DND-41 (cell line): ENCODE measurements at regions not wholly inside any gene's neighbourhood (a gene's known extent, or its start where the extent isn't known, plus 50 kb on each side); places are given as distances from the start of the nearest gene placed in this dataset.

Experiments
- ATAC-seq: fragments of 200-7000 bp; cut with Tn5 transposase; 3 replicates; pipeline ENCODE4 v1.9.1; 2021; ENCODE audit warnings: low read depth; ENCODE audit not compliant: insufficient read depth
- DNase-seq: peaks from one replicate; pipeline ENCODE4 v3.0.0-alpha.2; 2020
- H2AFZ ChIP-seq: 2 replicates; pipeline ENCODE4 v1.6.0; 2012; ENCODE audit warnings: low read depth, low read length
- H3K27ac ChIP-seq: 2 replicates; pipeline ENCODE4 v1.5.1; 2012; ENCODE audit warnings: low read length, inconsistent platforms
- H3K27me3 ChIP-seq: fragments of 200-600 bp; sonication (generic); 2 replicates; pipeline ENCODE4 v1.6.0; 2012; ENCODE audit warnings: low read length, mild to moderate bottlenecking, inconsistent platforms; ENCODE audit not compliant: insufficient read depth, poor library complexity
- H3K36me3 ChIP-seq: 2 replicates; pipeline ENCODE4 v1.5.1; 2012; ENCODE audit warnings: low read length, inconsistent platforms; ENCODE audit not compliant: insufficient read depth
- H3K4me1 ChIP-seq: 2 replicates; pipeline ENCODE4 v1.5.1; 2012; ENCODE audit warnings: mild to moderate bottlenecking, low read length; ENCODE audit not compliant: insufficient read depth
- H3K4me2 ChIP-seq: 2 replicates; pipeline ENCODE4 v1.6.0; 2012; ENCODE audit warnings: mild to moderate bottlenecking, moderate library complexity, low read length, inconsistent platforms; ENCODE audit not compliant: insufficient read depth
- H3K4me3 ChIP-seq, 2 experiments: fragments of 200-600 bp in 1 of 2; shearing (Covaris generic) in 1 of 2; 2 replicates each; pipeline ENCODE4 v1.5.1; 2012 to 2016; ENCODE audit warnings: inconsistent platforms in 2 of 2, low read length in 2 of 2, mild to moderate bottlenecking in 2 of 2, low read depth in 1 of 2, moderate library complexity in 1 of 2
- H3K79me2 ChIP-seq: 2 replicates; pipeline ENCODE4 v1.6.0; 2012; ENCODE audit warnings: low read length, inconsistent platforms; ENCODE audit not compliant: insufficient read depth
- H3K9ac ChIP-seq: 2 replicates; pipeline ENCODE4 v1.6.0; 2012; ENCODE audit warnings: low read depth, mild to moderate bottlenecking, inconsistent platforms, low read length, moderate library complexity
- H3K9me3 ChIP-seq: 2 replicates; pipeline ENCODE4 v1.5.1; 2012; ENCODE audit warnings: low read length, moderate library complexity, mild to moderate bottlenecking, inconsistent platforms; ENCODE audit not compliant: insufficient read depth, severe bottlenecking
- H4K20me1 ChIP-seq: 2 replicates; pipeline ENCODE4 v1.6.0; 2012; ENCODE audit warnings: low read length; ENCODE audit not compliant: insufficient read depth
- CTCF ChIP-seq: IDR thresholded peaks from 2 replicates; pipeline ENCODE4 v1.5.1; 2012; ENCODE audit warnings: borderline replicate concordance, low read length, moderate library complexity, mild to moderate bottlenecking; ENCODE audit not compliant: poor library complexity, severe bottlenecking; ENCODE audit errors: extremely low read depth
- EZH2 ChIP-seq: IDR thresholded peaks from 3 replicates; pipeline ENCODE4 v1.6.1; 2012; ENCODE audit warnings: borderline replicate concordance, low read depth, mild to moderate bottlenecking, moderate library complexity, low read length, inconsistent platforms; ENCODE audit not compliant: severe bottlenecking

GRCh38 chr2:79272616-79273015 lies 113.1 kb upstream of the REG3A start:
- no peaks in the 10 kb centered on the region for H3K79me2 ChIP-seq
- H2AFZ ChIP-seq: no peak overlapping the region
- H3K4me2 ChIP-seq: no peak overlapping the region
- TF ChIP-seq CTCF (no peak), EZH2 (no peak)
- H3K4me1 ChIP-seq: no peaks in the 10 kb centered on the region
- ATAC-seq (no peak), DNase-seq (no peak)
- no peak overlapping the region for H3K4me3 ChIP-seq
- H3K27ac ChIP-seq: no peak overlapping the region
- H4K20me1 ChIP-seq: no peaks in the 10 kb centered on the region
- H3K9ac ChIP-seq: no peak overlapping the region
- peaks cover 16% of the 10 kb centered on the region for H3K9me3 ChIP-seq
- no peaks in the 10 kb centered on the region for H3K27me3 ChIP-seq
- H3K36me3 ChIP-seq: no peaks in the 10 kb centered on the region

DNA sequence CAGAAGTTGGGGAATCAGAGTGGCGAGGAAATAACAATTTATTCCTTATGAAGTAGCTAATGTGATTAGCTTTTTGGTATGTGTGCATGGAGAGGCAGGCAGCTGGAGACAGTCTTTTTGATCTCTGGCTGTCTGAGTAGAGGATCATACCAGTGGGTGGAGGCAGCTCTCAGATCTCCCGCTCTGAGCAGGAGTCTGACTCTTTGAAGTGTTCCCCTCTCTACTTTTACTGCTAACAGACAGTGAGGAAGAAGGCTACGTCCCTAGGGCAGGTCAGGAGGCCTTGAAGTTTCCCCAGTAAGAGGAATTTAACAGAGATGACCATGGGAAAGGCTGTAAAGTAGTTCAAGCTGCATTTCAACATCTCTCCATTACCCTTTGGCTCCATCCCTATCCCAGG lies 111.9 kb upstream of the REG3A start:
- Histone ChIP-seq H3K4me2 (no peak overlapping the region), H3K36me3 (no peaks in the 10 kb centered on the region), H3K9me3 (peaks cover 16% of the 10 kb centered on the region), H2AFZ (no peak overlapping the region), H3K27ac (no peak overlapping the region), H4K20me1 (no peaks in the 10 kb centered on the region), H3K4me3 (no peak overlapping the region), H3K4me1 (no peaks in the 10 kb centered on the region), H3K79me2 (no peaks in the 10 kb centered on the region), H3K27me3 (no peaks in the 10 kb centered on the region), H3K9ac (no peak overlapping the region)
- TF ChIP-seq CTCF: no peak
- TF ChIP-seq EZH2: no peak
- ATAC-seq: no peak
- DNase-seq: no peak

- Histone ChIP-seq H3K4me2 (no peak overlapping the region), H3K27me3 (no peaks in the 10 kb centered on the region), H3K9me3 (no peaks in the 10 kb centered on the region), H4K20me1 (no peaks in the 10 kb centered on the region), H3K4me3 (no peak overlapping the region), H3K27ac (no peak overlapping the region), H3K79me2 (no peaks in the 10 kb centered on the region), H3K4me1 (no peaks in the 10 kb centered on the region), H3K36me3 (no peaks in the 10 kb centered on the region), H3K9ac (no peak overlapping the region), H2AFZ (no peak overlapping the region)
- DNase-seq: no peak
- ATAC-seq: no peak
- no peak for TF ChIP-seq EZH2
- TF ChIP-seq CTCF: no peak
These were observed 101.3 kb upstream of the REG3A start for GRCh38 chr2:79260848-79261247.

GRCh38 chr2:79259959-79260358 lies 100.4 kb upstream of the REG3A start:
- ATAC-seq (no peak), DNase-seq (no peak)
- Histone ChIP-seq H3K36me3 (no peaks in the 10 kb centered on the region), H3K4me1 (no peaks in the 10 kb centered on the region), H4K20me1 (no peaks in the 10 kb centered on the region), H3K27me3 (no peaks in the 10 kb centered on the region), H3K79me2 (no peaks in the 10 kb centered on the region), H3K4me2 (no peak overlapping the region), H3K9ac (no peak overlapping the region), H3K4me3 (no peak overlapping the region), H3K27ac (no peak overlapping the region), H2AFZ (no peak overlapping the region), H3K9me3 (no peaks in the 10 kb centered on the region)
- TF ChIP-seq CTCF: no peak
- TF ChIP-seq EZH2: no peak
